NOMO-1 treated with dmso at 0.1 percent for 144 hours (cell line): ENCODE measurements at regions not wholly inside any gene's neighbourhood (a gene's known extent, or its start where the extent isn't known, plus 50 kb on each side); places are given as distances from the start of the nearest gene placed in this dataset.
A peak's percentile ranks its signal among the peaks of the same experiment; 100 is the strongest.
"Not testable (repeated sequence)": the region's sequence is repeated elsewhere in the genome, so short reads cannot be mapped to it uniquely, and the experiment has no call there.

Source experiments
- DNase-seq: peaks from one replicate; lab custom pipeline; 2025; ENCODE audit not compliant: unreplicated experiment; lab: John Stamatoyannopoulos, UW

DNA sequence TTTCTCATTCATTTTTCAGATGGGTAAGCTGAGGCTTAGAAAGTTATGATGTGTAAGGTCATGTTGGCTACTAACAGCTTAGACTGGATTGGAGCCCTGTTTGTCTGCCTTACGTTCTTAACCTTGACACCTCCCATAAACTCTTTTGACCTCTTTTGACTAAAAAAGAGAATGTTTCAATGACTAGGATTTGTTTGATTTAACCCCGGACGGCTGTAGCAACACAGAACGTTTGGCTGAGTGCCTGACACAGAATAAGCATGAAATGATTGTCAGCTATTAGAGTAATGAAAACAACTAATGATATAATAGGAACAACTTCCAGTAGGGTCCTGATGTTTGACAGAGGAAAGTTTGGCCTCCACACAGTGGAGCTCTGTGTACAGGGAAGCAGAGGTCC lies 83.3 kb upstream of the PDZD8 start:
- no peak for DNase-seq

DNA sequence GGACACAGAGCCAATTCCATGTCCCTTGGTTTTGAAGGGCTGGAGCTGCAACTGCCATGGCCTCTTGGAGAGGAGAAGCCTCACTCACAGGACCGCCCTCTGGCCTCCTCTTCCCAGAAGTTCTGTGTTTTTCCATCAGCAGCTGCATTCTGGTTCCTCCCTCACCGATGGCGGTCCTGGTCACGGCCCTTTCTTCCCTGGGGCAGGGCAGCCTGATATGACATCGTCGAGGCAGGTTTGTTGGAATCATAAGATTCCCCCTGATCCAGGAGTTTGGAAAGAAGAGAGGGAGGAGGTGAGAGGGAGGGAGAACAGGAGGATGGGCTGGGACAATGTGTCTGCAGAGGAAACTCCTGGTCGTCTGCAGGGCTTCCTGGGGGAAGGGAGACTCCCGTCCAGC lies 82.7 kb upstream of the PDZD8 start:
- DNase-seq: no peak

DNA sequence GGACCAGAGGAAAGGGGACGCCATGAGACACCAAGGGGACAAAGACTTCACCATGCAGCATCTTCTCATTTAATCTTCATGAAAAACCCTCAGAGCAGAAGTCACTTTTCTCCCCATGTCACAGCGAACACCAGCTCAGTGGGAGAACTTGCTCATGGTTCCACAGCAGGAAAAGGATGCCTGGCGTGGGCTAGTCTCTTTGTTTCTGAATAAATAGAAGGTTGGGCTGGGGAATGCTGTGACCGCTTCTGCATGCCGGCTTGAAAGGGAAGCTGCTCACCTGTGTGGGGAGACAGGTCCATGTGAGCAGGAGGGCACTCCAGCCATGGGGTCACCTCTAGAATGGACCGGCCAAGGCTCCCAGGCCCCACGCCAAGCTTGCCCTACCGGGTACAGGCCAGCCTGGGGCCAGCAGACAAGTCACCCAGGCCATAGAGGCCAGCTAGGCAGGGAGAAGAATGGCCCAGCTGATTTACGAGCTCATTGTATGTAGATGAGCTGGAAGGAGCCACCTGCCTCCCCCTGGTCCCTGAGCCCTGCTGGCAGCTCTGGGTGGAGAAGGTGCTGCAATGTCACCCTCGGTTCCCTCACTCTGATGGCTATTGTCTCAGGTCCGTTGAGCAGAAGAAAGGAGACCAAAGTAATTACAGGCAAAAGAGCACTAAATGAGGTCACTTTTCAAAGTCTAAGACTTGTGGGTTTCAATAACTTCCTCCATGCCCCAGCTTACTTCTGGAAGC lies 82.0 kb upstream of the PDZD8 start:
- DNase-seq: peak; percentile 63

DNA sequence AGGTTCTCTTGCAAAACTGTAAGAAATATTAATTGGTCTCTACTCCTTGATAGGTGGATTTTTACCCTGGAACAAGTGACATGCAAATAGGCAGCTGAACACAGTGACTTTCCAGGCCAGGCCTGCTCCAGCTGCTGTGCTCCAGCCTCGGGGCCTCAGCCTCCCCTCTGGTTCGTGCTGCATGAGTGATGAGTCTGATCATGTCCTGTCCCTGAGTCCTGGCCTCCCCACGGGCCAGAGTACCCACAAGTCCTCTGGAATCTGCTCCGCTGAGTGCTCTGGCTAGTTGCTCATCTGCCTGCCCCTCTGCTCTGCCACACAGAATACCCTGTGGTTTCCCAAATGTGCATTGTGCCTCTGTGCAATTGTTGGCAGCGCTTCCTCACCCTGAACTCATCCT lies 80.1 kb upstream of the PDZD8 start:
- DNase-seq: no peak

DNA sequence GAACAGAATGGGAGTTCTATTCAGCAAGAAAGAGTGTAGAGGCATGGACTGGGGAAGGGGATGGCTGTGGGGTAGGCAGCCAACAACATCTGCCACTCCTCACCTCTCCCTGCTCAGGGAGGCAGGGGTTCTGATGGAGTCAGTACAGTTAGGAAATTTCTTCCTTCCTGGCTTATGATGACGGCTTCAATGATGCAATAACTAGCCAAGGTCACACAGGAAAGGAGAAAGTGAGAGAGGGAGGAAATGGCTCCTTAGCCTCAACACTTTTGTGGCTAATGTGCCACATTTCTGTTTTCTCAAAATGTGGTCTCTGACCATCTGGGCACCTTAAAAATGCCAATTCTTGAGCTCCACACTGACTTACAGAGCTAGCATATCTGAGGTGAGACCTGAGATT lies 79.3 kb upstream of the PDZD8 start:
- DNase-seq: peak; percentile 9

DNA sequence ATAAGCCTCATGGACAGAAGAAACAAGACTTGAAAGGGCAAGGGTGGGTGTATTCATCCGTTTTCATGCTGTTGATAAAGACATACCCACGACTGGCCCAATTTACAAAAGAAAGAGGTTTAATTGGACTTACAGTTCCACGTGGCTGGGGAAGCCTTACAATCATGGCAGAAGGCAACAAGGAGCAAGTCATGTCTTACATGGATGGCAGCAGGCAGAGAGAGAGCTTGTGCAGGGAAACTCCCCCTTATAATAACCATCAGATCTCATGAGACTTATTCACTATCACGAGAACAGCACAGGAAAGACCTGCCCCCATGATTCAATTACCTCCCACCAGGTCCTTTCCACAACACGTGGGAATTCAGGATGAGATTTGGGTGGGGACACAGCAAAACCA lies 78.2 kb upstream of the PDZD8 start:
- DNase-seq: not testable (repeated sequence)

DNA sequence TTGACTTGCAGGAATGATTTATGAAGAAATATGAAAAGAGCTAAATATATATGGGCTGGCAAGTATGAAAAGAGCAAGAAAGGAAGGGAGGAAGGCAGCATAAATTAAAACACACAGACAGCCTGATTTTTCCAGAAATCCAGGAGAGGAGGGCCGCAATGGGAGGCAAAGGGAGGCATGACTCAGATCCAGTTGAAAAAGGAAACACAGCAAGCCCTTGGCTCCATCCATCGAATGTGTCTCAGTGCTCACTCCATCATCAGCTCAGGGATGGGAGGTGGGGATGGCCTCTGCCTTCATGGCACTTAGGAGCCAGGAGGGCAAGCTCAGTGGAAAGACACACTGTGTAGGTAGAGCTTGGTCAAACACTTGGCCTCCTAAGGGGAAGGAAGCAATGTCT lies 75.7 kb upstream of the PDZD8 start:
- no peak for DNase-seq

DNA sequence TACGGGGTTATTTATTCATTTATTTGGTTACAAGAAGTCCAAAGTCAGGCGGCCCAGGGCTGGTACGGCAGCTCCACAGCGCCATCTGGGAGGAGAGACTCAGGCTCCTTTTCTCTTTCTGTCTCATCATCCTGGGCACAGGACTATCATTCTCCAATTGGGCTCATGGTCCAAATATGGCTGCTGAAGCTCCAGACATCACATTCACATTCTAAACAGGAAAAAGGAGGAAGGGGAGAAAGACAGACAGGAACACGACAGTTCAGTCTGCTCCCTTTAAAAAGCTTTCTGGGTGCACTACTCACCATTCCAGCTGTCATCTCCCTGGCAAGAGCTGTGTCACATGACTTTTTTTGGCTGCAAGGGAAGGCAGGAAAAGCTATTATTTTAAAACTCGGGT lies 74.4 kb upstream of the PDZD8 start:
- DNase-seq: no peak

DNA sequence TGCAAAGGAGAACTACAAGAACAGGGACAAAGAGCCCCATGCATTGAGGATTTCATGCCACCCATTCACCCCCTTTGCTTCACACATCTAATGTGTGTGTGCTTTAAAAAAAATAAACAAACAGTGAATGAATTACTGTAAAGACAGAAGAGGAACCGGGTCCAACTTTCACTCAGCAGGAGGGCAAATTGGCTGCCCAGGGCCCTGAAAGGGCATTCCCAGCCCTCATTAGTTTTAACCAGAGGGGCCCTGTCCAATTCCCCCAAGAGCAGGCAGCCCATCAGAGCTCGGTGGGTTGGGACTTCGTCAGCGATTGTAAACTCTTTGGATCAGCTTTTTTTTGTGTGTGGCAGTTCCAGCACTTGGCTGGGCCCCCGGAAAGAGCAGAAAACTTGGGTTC lies 73.6 kb upstream of the PDZD8 start:
- no peak for DNase-seq

DNA sequence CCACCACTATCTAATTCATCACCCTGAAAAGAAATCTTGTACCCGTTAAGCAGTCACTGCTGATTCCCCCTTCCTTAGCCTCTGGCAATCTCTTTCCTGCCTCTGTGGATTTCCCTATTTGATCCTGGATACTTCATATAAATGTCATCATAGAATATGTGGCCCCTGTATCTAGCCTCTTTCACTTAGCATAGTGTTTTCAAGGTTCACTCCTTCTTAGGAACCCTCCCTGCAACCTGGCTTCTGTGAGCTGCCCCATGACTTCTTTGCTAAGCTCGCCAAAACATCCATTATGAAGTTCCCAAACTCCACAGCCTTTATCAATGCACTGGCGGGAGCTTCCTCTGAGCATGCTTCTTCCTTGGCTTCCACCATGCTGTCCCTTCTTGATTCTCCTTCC lies 70.8 kb upstream of the PDZD8 start:
- no peak for DNase-seq

DNA sequence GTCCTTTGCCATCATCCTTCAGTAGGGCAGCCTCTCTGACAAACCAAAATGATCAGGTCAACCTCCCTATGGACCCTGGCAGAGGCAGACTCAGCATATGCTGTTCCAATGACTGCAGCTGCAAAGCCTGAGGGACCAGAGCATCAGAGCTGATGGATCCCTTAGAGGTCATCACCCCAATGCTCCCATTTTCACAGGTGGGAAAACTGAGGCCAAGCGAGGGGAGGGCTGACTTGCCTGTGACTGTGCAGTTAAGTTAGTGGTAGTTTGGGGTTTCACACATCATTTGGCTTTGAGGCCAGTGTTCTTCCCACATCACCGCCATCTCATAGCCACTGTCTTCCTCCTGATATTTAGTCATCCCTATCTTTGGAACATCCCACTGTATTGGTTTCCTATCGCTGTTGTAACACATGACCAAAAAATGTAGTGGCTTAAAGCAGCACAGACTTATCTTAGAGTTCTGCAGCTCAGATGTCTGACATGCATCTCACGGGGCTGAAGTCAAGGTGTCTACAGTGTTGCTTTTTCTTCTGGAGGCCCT lies 69.3 kb upstream of the PDZD8 start:
- no peak for DNase-seq

DNA sequence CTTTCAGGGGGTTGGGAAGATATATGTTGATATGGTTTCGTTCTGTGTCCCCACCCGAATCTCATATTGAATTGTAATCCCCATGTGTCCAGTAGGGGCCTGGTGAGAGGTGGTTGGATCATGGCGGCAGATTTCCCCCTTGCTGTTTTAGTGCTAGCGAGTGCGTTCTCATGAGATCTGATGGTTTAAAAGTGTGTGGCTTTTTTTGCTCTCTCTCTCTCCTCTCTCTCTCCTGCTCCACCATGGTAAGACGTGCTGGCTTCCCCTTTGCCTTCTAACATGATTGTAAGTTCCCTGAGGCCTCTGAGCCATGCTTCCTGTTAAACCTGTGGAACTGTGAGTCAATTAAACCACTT lies 68.4 kb upstream of the PDZD8 start:
- DNase-seq: no peak

DNA sequence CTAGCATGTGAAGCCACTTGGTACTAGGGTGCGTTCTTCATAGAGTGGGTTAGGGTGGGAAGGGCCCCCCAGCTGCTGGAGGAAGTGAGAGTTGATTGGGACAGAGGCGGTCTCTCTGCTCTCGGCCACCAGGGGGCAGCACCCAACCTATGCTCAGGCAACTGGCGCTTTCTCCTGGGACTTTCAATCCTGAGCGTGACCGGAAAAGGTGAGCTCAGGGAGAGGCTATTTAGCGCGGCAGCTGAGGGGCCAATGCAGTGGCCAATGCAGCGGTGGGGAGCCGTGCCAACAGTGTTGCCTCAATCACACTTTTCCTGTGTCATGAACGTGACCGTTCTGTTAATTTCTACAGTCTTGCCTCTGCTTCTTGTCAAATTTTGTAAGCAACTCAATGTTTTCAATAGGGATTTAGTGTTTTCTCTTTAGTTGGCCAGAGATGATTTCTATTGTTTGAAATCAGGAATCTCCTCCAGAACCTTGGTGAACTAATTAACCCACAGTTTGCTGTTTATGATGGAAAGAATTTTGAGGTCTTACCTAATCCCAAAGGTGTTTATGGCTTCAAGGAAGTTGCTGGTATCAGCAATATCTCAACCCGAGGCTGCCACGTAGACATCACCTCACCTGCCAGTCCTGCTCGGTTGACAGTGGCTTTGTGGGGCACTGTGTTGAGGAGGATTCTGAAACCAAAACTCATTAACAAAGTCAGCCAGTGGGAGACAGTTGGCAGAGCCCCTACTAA lies 67.9 kb upstream of the PDZD8 start:
- DNase-seq: peak; percentile 78

DNA sequence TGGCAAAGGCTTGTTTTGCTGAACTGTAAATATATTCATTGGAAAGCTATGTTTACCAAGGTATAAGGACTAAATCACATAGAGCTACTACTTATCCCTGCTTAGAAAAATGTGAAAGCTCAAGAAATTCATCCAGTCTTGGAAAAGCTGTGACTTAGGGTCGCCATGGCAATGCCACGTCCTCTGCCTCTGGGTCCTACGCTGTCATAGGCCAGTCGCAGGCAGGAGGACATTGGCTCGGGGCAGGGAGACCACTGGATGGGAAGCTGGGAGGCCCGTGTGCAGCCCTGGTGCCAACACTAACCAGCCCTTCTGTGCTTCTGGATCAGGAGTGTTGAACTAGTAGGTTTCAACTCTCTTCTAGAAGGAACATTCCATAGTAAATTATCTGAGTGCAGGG lies 67.3 kb upstream of the PDZD8 start:
- no peak for DNase-seq

DNA sequence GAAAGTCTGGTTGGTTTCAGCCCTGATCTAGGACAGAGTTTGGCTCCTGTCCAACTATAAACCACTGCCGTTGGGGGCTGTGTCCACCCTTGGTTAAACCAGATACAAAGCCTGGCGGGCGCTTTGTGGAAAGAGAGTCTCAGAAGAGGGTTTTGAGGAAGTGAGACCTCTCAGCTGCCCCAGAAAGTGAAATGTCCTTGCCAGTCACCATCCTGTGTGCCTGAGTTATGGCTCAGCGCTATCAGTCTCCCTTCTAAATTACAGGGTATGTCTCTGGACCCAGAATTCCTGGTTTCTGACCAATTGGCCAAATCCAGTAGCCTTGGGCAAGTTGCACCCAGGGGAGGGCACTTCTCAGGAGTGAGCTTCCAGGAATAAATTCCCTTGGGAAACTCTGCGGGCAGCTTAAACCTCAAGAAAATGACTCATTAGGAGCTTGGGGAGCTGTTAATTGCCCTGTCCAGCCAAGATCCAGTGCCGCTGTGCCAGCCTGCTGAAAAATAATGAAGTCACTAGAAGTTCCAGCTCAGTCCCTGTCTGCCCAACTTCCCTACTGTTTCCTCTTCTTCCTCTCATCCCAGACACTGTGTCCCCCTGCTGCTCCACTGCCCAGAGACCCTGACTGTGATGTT lies 66.7 kb upstream of the PDZD8 start:
- peak; percentile 70 for DNase-seq

DNA sequence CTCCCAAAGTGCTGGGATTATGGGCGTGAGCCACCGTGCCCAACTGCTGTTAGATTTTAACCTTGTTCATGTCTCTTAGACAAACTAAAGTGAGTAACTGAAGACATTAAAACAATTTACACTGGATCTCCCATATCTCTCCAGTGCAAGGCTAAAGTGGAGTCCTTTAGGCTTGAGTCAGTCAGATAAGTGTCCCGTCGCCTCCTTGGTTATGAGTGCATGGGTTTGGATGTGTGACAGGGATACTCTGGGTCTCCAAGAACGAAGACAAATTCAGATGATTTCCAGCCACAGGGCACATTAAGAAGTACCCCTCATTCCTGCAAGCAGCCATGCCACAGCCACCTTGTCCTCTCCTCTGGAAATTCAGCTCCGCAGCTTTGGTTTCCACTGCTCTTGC lies 66.1 kb upstream of the PDZD8 start:
- DNase-seq: no peak

DNA sequence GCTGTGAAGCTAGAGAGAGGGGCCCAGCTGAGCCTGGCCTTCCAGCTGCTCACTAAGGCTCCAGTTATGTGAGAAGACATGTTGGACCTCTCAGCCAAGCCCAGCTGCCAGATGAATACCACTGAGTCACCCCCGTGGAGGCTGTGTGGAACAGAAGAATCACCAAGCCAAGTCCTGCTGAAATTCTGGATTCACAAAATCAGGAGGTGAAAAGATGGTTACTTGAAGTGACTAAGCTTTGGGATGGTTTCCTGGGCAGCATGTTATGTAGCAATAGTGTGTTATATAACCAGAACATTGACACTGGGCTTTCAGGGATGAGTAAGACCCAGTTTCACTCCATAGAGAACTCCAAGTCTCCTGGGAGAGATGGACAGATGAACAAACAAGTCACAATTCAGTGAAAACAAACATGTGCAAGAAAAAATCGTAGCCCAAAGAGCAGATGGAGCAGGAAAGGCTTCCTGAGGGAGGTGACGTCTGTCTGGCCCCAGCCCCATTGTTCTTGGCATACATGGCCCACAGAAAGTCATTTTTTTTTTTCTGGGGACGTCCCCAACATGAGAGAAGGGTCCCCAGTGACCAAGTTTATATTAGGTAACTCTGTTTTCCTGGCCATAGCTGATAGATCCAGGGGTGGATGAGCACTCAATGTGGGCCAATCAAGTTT lies 64.1 kb upstream of the PDZD8 start:
- DNase-seq: no peak

DNA sequence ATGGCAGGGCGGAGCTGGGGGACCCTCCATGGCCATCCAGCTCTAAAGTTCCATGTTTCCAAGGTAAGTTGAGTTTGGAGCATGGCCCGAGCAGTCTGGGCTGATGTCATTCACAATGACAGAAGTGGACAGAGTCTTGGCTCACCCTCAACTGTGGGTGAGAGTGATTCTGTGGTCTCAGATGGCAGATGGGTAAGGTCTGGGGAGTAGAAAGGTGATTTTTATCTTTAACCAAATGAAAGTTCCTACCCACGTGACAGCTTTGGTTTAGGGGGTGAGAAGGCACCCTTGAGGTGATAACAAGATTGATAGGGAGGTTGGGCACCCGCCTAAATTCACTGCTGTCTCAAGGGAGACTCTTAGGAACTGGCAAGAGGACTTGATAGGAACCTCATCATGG lies 57.6 kb upstream of the PDZD8 start:
- DNase-seq: no peak

DNA sequence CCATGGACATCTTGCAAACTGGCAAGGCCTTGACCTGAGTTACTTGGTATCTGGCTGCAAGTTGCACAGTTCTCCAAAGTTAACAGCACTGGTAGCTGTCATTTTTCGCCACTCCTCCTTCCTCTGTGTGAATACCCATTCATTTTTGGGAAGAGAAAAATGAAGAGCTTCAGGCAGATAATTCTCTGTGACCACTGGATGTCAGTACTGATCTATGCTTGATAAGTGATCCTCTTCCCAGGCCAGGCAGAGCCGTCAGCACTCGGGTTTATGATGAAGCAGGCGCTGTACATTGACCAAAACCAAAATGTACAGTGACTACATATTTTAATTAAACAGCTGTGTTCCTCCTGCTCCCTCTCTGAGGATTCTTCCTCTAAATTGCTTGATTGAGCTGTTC lies 55.9 kb upstream of the PDZD8 start:
- peak; percentile 71 for DNase-seq

DNA sequence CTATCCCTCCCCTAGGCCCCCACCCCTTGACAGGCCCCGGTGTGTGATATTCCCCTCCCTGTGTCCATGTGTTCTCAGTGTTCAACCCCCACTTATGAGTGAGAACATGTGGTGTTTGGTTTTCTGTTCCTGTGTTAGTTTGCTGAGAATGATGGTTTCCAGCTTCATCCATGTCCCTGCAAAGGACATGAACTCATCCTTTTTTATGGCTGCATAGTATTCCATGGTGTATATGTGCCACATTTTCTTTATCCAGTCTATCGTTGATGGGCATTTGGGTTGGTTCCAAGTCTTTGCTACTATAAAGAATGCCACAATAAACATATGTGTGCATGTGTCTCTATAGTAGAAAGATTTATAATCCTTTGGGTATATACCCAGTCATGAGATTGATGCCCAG lies 55.3 kb upstream of the PDZD8 start:
- DNase-seq: not testable (repeated sequence)

DNA sequence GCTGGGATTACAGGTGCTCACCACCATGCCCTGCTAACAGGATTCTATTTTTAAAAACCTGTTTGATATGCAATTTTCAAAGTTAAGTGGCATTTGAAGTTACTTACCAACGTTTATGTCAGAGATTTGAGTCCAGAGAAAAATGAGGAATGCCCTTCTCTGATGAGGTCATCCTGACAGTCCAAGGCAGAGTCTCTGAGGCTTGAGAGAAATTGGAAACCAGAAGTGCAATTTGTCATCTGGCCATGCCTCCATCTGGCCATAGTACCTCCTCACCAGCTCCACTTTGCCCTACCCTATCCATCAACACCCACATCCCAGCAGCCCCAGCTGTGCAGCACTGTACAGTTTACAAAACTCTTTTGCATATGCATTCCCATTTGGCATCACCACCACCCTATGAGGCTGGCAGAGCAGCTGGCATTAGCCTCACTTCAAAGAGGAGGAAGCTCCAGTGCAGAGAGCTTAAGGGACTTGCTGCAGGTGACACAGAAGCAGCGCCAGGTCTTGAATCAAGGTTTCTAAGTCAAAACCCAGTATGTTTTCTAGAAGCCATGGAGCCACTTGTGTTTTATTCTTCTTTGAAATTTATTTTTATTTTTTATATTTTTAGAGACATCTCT lies 54.5 kb upstream of the PDZD8 start:
- DNase-seq: no peak
